ENCODE measurements at regions not wholly inside any gene's neighbourhood (a gene's known extent, or its start where the extent isn't known, plus 50 kb on each side); places are given as distances from the start of the nearest gene placed in this dataset.
"Not testable (repeated sequence)": the region's sequence is repeated elsewhere in the genome, so short reads cannot be mapped to it uniquely, and the experiment has no call there.

GRCh38 chr7:24140001-24140400 lies 144.0 kb upstream of the NPY start:
- DNase-seq, result no peak

DNA sequence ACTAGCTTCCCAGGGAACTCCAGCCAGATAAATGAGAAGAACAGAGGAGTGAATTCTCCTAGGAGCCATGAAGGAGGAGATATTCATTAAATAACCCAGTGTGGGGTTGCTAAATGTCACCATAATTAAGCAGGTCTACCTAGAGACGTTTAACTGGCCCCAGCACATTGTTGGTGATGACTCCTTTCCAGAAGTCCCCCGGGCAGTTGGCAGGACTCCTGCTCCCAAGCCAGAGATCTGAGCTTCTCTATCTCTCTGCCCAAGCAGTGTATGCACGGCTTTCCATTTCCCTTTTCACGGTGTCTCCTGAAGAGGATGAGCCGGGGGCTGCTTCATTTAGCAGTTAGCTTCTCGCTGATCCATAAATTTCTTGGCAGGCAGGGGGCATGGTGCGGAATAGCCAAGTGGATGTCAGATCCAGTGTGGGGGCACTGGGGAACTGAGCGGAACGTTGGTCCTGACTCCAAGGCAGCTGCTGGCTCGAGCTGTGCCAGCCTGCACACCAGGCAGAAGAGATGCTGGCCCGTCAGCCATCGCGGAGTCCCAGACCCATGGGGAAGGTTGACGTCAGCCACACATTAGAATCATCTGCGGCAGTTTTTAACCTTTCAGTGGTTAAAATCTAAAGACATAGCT lies 142.0 kb upstream of the NPY start:
- no peak for DNase-seq

GRCh38 chr7:24143547-24143946 lies 140.4 kb upstream of the NPY start:
- no peak for DNase-seq

DNA sequence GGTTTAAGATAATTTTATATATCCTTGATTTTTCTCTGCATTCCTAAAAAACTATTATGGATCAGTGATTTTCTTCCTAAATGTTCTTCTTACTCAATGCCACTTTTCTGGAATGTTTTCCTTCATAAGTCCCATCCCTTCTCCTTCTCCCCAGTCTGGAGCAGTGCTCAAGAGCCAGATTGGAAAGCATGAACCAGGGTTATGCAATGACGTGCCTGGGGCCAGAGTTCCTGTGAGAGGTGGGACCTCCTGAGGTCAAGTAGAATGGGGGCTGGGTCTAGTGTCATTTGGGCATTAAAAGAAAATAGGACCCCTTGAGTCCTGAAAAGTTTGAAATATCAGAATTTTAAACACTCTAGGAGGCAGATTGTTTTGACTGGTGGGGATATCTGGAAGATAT lies 132.0 kb upstream of the NPY start:
- DNase-seq, result no peak

- no peak for DNase-seq
Measured at GRCh38 chr7:24152356-24152755, 131.6 kb upstream of the NPY start.

DNA sequence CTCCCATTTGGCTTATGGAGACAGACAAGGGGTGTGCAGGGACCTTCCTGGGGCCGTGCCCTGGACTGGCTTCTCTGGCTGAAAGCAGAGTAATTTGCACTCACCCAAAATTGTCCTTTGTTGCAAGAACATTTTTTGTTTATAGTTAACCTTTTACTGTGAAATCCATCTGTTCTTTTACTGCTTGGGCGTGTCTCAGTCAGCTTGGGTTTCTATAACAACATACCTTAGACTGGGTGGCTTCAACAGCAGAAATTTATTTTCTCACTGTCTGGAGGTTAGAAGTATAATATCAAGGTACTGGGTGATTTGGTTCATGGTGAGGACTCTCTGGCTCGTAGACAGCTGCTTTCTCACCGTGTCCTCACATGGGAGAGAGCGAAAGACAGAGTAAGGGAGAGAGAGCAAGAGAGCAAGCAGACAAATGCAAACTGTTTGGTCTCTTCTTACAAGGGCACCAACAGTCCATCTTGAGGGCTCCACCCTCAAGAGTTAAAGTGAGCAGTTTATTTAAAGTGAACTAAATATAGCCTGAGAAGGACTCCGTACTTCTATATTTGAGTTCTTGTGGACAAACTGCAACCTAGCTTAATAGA lies 131.0 kb upstream of the NPY start:
- DNase-seq, result no peak

DNA sequence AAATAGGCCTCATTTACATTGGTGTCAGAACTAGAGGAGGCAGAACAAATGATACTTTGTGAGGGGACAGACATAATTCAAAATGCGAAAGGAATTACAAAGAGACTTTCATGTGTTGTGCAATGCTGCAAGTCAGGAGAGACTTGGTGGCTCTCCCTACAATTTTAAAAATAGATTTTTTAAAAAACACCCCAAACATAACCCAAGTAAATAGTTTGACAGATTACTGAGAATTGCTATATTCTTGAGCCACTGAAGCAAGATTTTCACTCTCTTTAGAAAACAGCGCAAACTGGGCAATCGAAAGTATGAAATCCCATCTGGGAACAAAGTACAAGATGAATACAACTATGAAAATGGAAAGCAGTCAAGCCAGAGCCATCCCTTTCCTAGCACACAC lies 126.3 kb upstream of the NPY start:
- DNase-seq, result no peak

DNA sequence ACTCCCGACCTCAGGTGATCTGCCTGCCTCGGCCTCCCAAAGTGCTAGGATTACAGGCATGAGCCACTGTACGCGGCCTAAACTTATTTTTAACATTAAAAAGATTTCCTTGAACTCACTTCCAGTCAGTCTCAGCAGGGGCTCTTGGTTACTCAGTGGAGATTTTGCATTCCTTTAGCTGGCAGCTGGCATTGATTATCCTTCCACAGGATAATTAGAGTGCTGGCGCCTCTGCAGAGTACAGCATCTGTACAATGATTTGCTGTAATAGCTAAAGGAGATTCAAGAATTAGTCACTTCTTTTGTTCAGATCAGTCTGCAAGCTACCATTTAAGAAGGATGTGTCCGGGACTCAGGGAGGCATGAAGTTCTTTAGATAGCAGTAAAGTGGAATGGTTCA lies 125.0 kb upstream of the NPY start:
- DNase-seq, result no peak

DNA sequence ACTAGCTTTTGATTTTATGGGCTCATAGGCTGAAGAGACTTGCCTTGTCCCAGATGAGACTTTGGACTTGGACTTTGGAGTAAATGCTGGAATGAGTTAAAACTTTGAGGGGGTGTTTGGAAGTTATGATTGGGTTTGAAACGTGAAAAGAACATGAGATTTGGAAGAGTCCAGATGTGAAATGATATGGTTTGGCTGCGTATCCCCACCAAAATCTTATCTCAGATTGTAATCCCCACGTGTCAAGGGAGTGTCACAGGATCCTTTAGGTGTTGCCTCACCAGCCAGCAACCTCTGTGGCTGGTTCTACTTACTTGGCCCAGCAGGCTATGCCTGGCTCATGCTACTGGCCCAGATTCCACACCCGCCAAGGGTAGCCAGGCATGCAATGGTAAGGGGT lies 119.6 kb upstream of the NPY start:
- no peak for DNase-seq

DNA sequence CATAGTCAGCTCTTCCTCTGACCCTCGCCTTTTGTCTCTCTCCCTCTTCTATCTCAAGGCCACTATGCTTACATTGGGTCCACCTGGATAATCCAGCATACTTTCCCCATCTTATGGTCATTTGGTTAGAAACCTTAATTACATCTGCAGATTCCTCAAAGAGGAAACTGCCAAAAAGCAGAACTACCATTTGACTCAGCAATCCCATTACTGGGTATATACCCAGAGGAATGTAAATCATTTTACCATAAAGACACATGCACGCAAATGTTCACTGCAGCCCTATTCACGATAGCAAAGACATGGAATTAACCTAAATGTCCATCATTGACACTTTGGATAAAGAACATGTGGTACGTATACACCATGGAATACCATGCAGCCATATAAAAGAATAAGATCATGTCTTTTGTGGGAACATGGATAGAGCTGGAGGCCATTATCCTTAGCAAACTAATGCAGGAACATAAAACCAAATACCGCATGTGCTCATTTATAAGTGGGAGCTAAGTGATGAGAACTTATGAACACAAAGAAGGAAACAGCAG lies 114.8 kb upstream of the NPY start:
- DNase-seq, result no peak

- DNase-seq, result not testable (repeated sequence)
Measured at GRCh38 chr7:24171951-24172350, 112.0 kb upstream of the NPY start.

- DNase-seq, result no peak
Measured at GRCh38 chr7:24172856-24173255, 111.1 kb upstream of the NPY start.

GRCh38 chr7:24175603-24176002 lies 108.4 kb upstream of the NPY start:
- DNase-seq, result no peak

DNA sequence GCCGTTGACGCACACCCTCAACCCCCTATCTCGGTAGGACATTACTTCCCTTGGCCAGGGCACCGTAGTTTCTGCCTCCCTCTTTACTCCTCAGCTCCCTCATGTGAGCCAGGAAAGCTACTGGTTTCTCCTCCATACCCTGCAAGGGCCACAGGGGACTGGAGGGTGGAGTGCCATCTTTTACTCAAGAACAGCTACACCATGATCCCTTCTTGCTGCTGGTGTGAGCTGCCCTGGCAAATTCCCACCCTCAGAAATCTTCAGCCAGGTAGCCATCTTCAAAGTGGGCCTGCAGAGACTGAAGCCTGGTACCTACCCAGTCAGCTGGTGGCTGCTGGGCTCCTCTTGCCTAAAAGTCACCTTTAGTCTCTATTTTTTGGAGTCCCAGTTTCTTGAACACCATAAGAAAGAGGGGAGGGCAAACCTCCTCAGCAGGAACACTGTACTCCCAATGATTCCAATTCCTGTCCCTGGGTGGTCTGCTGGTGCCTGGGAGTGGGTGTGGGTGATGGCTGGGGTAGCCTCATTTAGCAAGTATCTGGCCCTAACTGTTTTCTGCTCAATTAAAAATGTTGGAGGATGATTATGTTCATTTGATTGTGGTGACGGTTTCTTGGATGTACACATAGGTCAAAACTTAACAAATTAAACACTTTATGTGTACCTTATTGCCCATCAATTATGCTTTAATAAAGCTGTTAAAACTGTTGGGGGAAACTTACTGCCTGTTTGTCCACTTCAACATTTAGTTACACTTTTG lies 105.0 kb upstream of the NPY start:
- no peak for DNase-seq

GRCh38 chr7:24191362-24191761 lies 92.6 kb upstream of the NPY start:
- no peak for DNase-seq

DNA sequence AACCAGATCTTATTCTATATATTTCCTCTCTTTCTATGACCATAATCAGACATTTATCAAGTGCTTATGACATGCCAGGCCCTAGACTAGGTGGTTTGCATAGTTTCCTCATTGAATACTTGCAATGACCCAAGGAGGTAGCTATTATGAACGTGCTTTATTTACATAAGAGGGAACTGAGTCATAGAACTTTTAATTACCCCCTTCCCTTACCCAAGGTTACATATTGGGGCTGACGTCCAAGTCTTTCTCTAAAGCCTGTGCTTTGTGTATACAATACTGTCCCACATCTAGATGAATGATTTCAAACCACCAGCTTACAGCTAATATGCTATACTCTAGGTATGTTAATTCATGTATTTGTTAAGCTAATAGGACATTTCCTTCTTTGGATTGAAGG lies 91.9 kb upstream of the NPY start:
- DNase-seq, result no peak

DNA sequence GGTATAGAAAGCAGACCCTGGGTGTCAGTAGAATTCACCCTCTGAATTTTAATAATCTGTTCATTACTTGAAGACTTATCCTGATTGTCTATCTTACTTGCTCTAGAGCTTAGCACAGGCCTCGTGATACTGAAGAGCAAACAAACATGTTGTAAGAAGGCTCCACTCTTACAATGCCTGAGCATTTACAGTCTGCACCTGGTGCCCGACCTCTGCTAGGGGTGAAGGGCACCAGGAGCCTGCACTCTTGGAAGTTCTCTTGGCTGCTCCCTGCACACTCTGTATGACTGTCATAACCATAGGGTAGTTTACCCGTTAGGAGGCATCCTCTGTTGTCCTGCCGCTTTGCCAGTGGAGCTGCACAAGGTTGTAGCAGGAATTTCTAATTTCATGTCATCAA lies 91.3 kb upstream of the NPY start:
- DNase-seq, result peak; percentile 36

DNA sequence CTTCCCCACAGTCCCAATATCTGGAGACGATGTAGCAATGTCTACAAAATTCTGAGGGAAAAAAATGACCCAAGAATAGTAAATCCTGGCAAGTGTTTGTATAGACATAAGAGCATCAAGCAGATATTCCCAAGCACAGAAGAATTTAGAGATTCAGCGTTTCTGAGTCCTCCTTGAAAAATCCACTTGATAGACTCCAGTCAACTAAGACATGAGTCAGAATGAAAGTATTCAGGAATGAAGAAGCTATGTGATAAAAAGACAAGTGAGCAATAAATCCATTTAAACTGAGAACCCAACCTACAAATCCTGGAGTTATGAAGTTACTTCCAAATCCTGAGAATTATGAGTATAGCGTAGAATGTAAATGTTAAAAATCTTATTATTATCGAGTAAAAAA lies 86.1 kb upstream of the NPY start:
- DNase-seq, result no peak

- DNase-seq, result no peak
Measured at GRCh38 chr7:24199978-24200377, 84.0 kb upstream of the NPY start.

DNA sequence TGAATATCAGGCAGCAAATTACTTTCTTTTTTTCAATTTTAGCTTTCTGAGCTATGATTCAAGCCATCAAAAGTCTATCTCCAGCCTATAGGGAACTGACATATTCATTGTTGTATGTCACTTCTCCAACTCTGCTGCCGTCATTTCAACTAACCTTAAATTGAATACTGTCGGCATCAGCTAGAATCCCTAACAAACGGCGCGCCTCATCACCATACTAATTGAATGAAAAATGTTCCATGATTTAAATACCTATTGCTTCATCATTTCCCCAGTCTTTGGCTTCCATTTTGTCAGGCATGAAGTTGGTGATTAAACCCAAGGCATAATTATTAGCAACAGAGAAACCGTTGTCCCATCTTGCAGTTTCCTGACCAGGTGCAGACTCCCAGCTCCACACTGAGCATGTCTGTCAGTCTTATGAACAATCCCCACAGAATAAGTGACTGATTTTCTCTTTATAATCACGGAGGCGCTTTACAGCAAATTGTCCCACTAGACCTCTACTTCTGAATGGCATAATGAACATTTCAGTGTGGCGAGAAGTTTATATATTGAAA lies 83.5 kb upstream of the NPY start:
- no peak for DNase-seq

DNA sequence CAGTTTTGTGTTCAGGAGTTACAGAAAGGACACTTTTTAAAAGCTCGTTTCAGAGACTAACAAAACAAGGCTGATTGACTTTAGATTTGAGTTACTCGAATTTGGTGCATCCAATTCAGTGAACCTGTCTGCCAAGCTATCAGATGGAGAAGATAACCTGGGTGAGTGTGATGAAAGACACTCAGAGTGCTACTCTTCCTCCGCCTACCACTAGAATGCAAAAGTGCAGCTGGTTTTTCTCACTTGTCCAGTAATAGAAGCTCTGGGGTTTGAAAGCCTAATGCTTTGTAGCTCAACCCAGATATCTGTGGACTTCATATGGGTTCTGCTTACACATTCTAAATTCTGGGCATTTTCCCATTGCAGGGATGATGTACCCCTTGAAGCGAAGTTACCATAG lies 82.8 kb upstream of the NPY start:
- no peak for DNase-seq

- DNase-seq, result no peak
Measured at GRCh38 chr7:24212073-24212472, 71.9 kb upstream of the NPY start.

- no peak for DNase-seq
Measured at GRCh38 chr7:24213311-24213710, 70.7 kb upstream of the NPY start.

DNA sequence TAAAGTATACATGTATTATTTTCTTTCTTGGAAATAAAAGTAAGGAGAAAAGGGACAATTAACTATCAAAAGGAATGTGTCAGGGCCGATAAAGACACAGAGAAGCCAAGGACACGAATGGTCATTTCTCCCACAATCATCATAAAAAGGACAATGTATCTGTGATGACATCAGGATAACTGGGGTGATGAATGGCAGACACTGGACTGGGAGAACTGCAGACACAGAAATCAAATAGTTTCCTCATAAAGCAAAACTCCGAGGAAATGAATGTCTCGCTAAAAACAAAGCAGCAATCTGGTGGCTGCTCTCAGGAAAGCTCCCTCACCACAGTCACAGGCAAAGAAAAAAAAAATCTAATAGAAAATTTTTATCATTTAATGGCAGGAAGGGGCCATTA lies 69.3 kb upstream of the NPY start:
- DNase-seq, result no peak
